ENCODE measurements at regions not wholly inside any gene's neighbourhood (a gene's known extent, or its start where the extent isn't known, plus 50 kb on each side); places are given as distances from the start of the nearest gene placed in this dataset.

GRCh38 chr7:67992287-67992686, 995.7 kb downstream of the TYW1 start:
- ATAC-seq (ENCODE audit: low read depth): no peak
- H3K27ac ChIP-seq (ENCODE audit: insufficient read depth, low read length): no peak overlapping the region

More at GRCh38 chr7:67992287-67992686, 995.7 kb downstream of the TYW1 start:
- no peaks in the 10 kb centered on the region for H3K36me3 ChIP-seq (ENCODE audit: control insufficient read depth, insufficient read depth, low read length)
- H4K5ac ChIP-seq (ENCODE audit: low read depth, low read length): no peak overlapping the region
- no peak overlapping the region for H2BK15ac ChIP-seq (ENCODE audit: low read depth, low read length)
- no peak overlapping the region for H3K23ac ChIP-seq (ENCODE audit: low read depth, low read length)
- 0 out of 2 replicates have a peak, but pooled peaks cover 3% of the 10 kb centered on the region for H3K9me3 ChIP-seq (ENCODE audit: control insufficient read depth, insufficient read depth, low read length)
- DNase-seq: no peak
- no peak overlapping the region for H2BK120ac ChIP-seq (ENCODE audit: low read depth, low read length)
- no peak overlapping the region for H2AFZ ChIP-seq (replicated peaks; ENCODE audit: low read length, poor library complexity)
- POLR2A ChIA-PET (ENCODE audit: unreplicated experiment): no interaction called here
- no peak overlapping the region for H3K4me3 ChIP-seq (ENCODE audit: insufficient read depth, low read depth, low read length)
- H2BK5ac ChIP-seq (ENCODE audit: low read depth, low read length, poor library complexity, severe bottlenecking): no peak overlapping the region
- no peak overlapping the region for H3K9ac ChIP-seq (ENCODE audit: low read depth, low read length)
- no peaks in the 10 kb centered on the region for H3K9me1 ChIP-seq (ENCODE audit: insufficient read depth, low read length)
- 92% methylated on average over 2 of the region's 8 CpGs; no CpG with 5 or more reads in 1 of the 2 experiments for WGBS, 2 experiments (ENCODE audit: extremely low coverage in 2 of 2, insufficient read length in 1 of 2)
- H4K8ac ChIP-seq (ENCODE audit: low read depth in 2 of 2, low read length in 2 of 2): no peak overlapping the region
- no peaks in the 10 kb centered on the region for H4K20me1 ChIP-seq (ENCODE audit: insufficient read depth, low read length)
- H3K27me3 ChIP-seq (ENCODE audit: control insufficient read depth, insufficient read depth, low read length): no peaks in the 10 kb centered on the region
- no peak overlapping the region for H2BK20ac ChIP-seq (ENCODE audit: low read depth, low read length)
- TF ChIP-seq RCOR1 (IDR thresholded peaks at IDR 0.05; ENCODE audit: insufficient replicate concordance, low read length) (no peak), CTCF (conservative IDR thresholded peaks at IDR 0.05; ENCODE audit: low read depth, low read length) (no peak), CHD1 (IDR thresholded peaks at IDR 0.05; ENCODE audit: low read depth, low read length) (no peak), BHLHE40 (IDR thresholded peaks at IDR 0.05; ENCODE audit: low read depth, low read length) (no peak), RAD21 (IDR thresholded peaks at IDR 0.05; ENCODE audit: low read length) (no peak), USF2 (IDR thresholded peaks at IDR 0.05; ENCODE audit: low read depth, low read length) (no peak), CEBPB (IDR thresholded peaks at IDR 0.05; ENCODE audit: low read depth, low read length) (no peak), MAFK (IDR thresholded peaks at IDR 0.05; ENCODE audit: low read depth, low read length) (no peak), MXI1 (IDR thresholded peaks at IDR 0.05; ENCODE audit: borderline replicate concordance, low read depth, low read length) (no peak), MAZ (IDR thresholded peaks at IDR 0.05; ENCODE audit: borderline replicate concordance, low read depth, low read length) (no peak), NFE2L2 (IDR thresholded peaks at IDR 0.05; ENCODE audit: low read depth, low read length) (no peak), FOS (IDR thresholded peaks at IDR 0.05; ENCODE audit: low read depth, low read length) (no peak), POLR2A (IDR thresholded peaks at IDR 0.05; ENCODE audit: low read depth, low read length) (no peak), RFX5 (IDR thresholded peaks at IDR 0.05; ENCODE audit: low read depth, low read length) (no peak), SMC3 (IDR thresholded peaks at IDR 0.05; ENCODE audit: low read depth, low read length) (no peak), ELK1 (IDR thresholded peaks at IDR 0.05; ENCODE audit: borderline replicate concordance, low read depth, low read length) (no peak)
- H3K14ac ChIP-seq (replicated peaks; ENCODE audit: low read depth, low read length): no peak overlapping the region
- intact Hi-C loops (cut with micrococcal nuclease): no loop called here
- dilution Hi-C loops (cut with HindIII; ENCODE audit: low sequenced_read_pairs, unreplicated experiment): no loop called here
- no TSS peak for BruUV-seq (replicated peaks)
- no peak overlapping the region for H3K4me2 ChIP-seq (ENCODE audit: low read depth, low read length)
- H4K91ac ChIP-seq (ENCODE audit: insufficient read depth, low read depth, low read length): no peak overlapping the region
- CTCF ChIA-PET: no interaction called here
- in situ Hi-C loops (cut with MboI; ENCODE audit: low sequenced_read_pairs): no loop called here
- no peaks in the 10 kb centered on the region for H3K79me1 ChIP-seq (ENCODE audit: low read depth in 1 of 2, low read length in 2 of 2)
- no peak overlapping the region for H3K18ac ChIP-seq (ENCODE audit: low read depth, low read length)
- H2AK9ac ChIP-seq (replicated peaks; ENCODE audit: low read depth, low read length, poor library complexity): no peak overlapping the region
- no peak overlapping the region for H3K4ac ChIP-seq (ENCODE audit: low read depth, low read length)
- H3K56ac ChIP-seq (ENCODE audit: extremely low read depth, insufficient read depth, low read length): no peak overlapping the region
- H3K4me1 ChIP-seq (ENCODE audit: control insufficient read depth, insufficient read depth, low read length): no peaks in the 10 kb centered on the region
- no peak overlapping the region for H2AK5ac ChIP-seq (ENCODE audit: low read depth, low read length)

Measured in IMR-90 (cell line).